NB4 (cell line): ENCODE measurements at regions not wholly inside any gene's neighbourhood (a gene's known extent, or its start where the extent isn't known, plus 50 kb on each side); places are given as distances from the start of the nearest gene placed in this dataset.

ENCODE experiments used
- CTCF ChIP-seq: IDR thresholded peaks from one replicate; pipeline ENCODE4 v1.5.1; 2012; ENCODE audit warnings: low read depth, low read length
- MAX ChIP-seq: IDR thresholded peaks from 2 replicates; pipeline ENCODE4 v1.6.1; 2011; ENCODE audit warnings: low read depth, low read length
- MYC ChIP-seq: IDR thresholded peaks from 2 replicates; pipeline ENCODE4 v1.6.1; 2011; ENCODE audit warnings: low read depth, low read length
- POLR2A ChIP-seq: IDR thresholded peaks from 2 replicates; pipeline ENCODE4 v1.6.1; 2011; ENCODE audit warnings: mild to moderate bottlenecking; ENCODE audit not compliant: insufficient read length; ENCODE audit errors: extremely low read depth

- TF ChIP-seq CTCF (no peak), POLR2A (no peak), MAX (no peak), MYC (no peak)
Observed at GRCh38 chr4:55730280-55730931, 89.2 kb upstream of the EXOC1L start.
